H1 (cell line): ENCODE measurements at regions not wholly inside any gene's neighbourhood (a gene's known extent, or its start where the extent isn't known, plus 50 kb on each side); places are given as distances from the start of the nearest gene placed in this dataset.

Experiments
- CTCF ChIA-PET: fragments of 300-600 bp; sonication (Branson Sonifier 250); formaldehyde crosslinking; loops from one replicate; lab custom pipeline; 2021; ENCODE audit not compliant: partially characterized antibody; lab: Charles Lee
- POLR2A ChIA-PET: fragments of 300-600 bp; sonication (Branson Sonifier 250); formaldehyde crosslinking; loops from one replicate; lab custom pipeline; 2021; ENCODE audit warnings: inconsistent platforms; ENCODE audit not compliant: partially characterized antibody; lab: Charles Lee
- DNase-seq, 2 experiments: peaks; one replicate each; pipeline versions ENCODE4 v3.0.0 to v3.0.0-alpha.2; 2010 to 2022; ENCODE audit warnings: low spot score in 2 of 2, low read depth in 1 of 2, mixed read lengths in 1 of 2
- FAIRE-seq: peaks from 2 replicates; lab custom pipeline; 2011; peaks lifted over from hg19 to GRCh38; lab: Jason Lieb, UNC
- H2AFZ ChIP-seq: 2 replicates; pipeline ENCODE4 v1.8.1; 2012; ENCODE audit warnings: low read length, inconsistent platforms
- H2AK5ac ChIP-seq: 2 replicates; pipeline ENCODE4 v1.6.1; 2013; ENCODE audit warnings: low read depth, low read length
- H2BK120ac ChIP-seq: replicated peaks from 2 replicates; pipeline ENCODE3; 2013; ENCODE audit warnings: low read depth, low read length, inconsistent platforms
- H2BK12ac ChIP-seq: 2 replicates; pipeline ENCODE4 v1.6.1; 2013; ENCODE audit warnings: low read depth, low read length
- H2BK15ac ChIP-seq: 2 replicates; pipeline ENCODE4 v1.6.1; 2013; ENCODE audit warnings: low read length
- H2BK20ac ChIP-seq: 2 replicates; pipeline ENCODE4 v1.6.1; 2013; ENCODE audit warnings: low read length
- H2BK5ac ChIP-seq: 2 replicates; pipeline ENCODE4 v1.6.1; 2013; ENCODE audit warnings: low read depth, low read length
- H3K14ac ChIP-seq: 2 replicates; pipeline ENCODE4 v1.6.1; 2013; ENCODE audit warnings: inconsistent platforms; ENCODE audit not compliant: insufficient read length
- H3K18ac ChIP-seq: 2 replicates; pipeline ENCODE4 v1.6.1; 2013; ENCODE audit warnings: low read length; ENCODE audit errors: extremely low read depth
- H3K23ac ChIP-seq: 2 replicates; pipeline ENCODE4 v1.6.1; 2013; ENCODE audit warnings: inconsistent platforms; ENCODE audit not compliant: insufficient read length
- H3K23me2 ChIP-seq: 2 replicates; pipeline ENCODE4 v1.6.1; 2013; ENCODE audit warnings: low read depth, low read length
- H3K27ac ChIP-seq: 2 replicates; pipeline ENCODE4 v1.6.1; 2011; ENCODE audit warnings: low read depth, low read length, inconsistent platforms
- H3K27me3 ChIP-seq, 4 experiments: replicated peaks in 1 of 4; 1 replicate in 1 of 4; 2 replicates in 3 of 4; pipeline versions ENCODE4 v1.6.1 to v1.8.1; 2011 to 2013; ENCODE audit warnings: low read length in 3 of 4, mild to moderate bottlenecking in 3 of 4, inconsistent platforms in 2 of 4, mixed read lengths in 2 of 4, moderate library complexity in 1 of 4; ENCODE audit not compliant: control insufficient read depth in 3 of 4, insufficient read depth in 3 of 4; ENCODE audit errors: extremely low read depth in 1 of 4
- H3K36me3 ChIP-seq, 4 experiments: 2 replicates each; pipeline versions ENCODE4 v1.6.1 to v1.8.1; 2011 to 2013; ENCODE audit warnings: mild to moderate bottlenecking in 4 of 4, low read length in 3 of 4, moderate library complexity in 2 of 4, control low read depth in 1 of 4, inconsistent platforms in 1 of 4; ENCODE audit not compliant: insufficient read depth in 4 of 4, control insufficient read depth in 2 of 4
- H3K4ac ChIP-seq: replicated peaks from 2 replicates; pipeline ENCODE3; 2013; ENCODE audit warnings: low read length, low read depth, mixed read lengths, inconsistent platforms; ENCODE audit not compliant: insufficient read length
- H3K4me1 ChIP-seq, 4 experiments: replicated peaks in 1 of 4; 1 replicate in 1 of 4; 2 replicates in 3 of 4; pipeline versions ENCODE4 v1.6.1 to v1.8.1; 2011 to 2013; ENCODE audit warnings: low read length in 3 of 4, inconsistent platforms in 2 of 4, mixed read lengths in 1 of 4; ENCODE audit not compliant: insufficient read depth in 4 of 4, control insufficient read depth in 3 of 4
- H3K4me2 ChIP-seq, 2 experiments: 2 replicates each; pipeline versions ENCODE4 v1.6.1 to v1.8.1; 2011 to 2013; ENCODE audit warnings: low read depth in 2 of 2, low read length in 2 of 2, control low read depth in 1 of 2, inconsistent platforms in 1 of 2, mild to moderate bottlenecking in 1 of 2; ENCODE audit not compliant: insufficient read depth in 1 of 2
- H3K4me3 ChIP-seq, 4 experiments: fragments of 200-600, 300-600 bp in 1 of 4; sonication (generic), shearing (Covaris generic), sonication (Bioruptor Twin) in 1 of 4; 2 replicates each; pipeline versions ENCODE4 v1.5.1 to v1.8.1; 2011 to 2016; ENCODE audit warnings: low read length in 4 of 4, low read depth in 3 of 4, control low read depth in 2 of 4, inconsistent platforms in 2 of 4, mild to moderate bottlenecking in 2 of 4, mixed read lengths in 1 of 4, moderate library complexity in 1 of 4; ENCODE audit not compliant: insufficient read depth in 2 of 4; ENCODE audit errors: extremely low read depth in 1 of 4
- H3K56ac ChIP-seq: replicated peaks from 2 replicates; pipeline ENCODE3; 2013; ENCODE audit warnings: low read depth, mild to moderate bottlenecking, mixed read lengths, low read length, inconsistent platforms; ENCODE audit not compliant: insufficient read length
- H3K79me1 ChIP-seq: 2 replicates; pipeline ENCODE4 v1.6.1; 2013; ENCODE audit warnings: low read depth, low read length, control low read depth
- H3K79me2 ChIP-seq, 2 experiments: 2 replicates each; pipeline versions ENCODE4 v1.6.1 to v1.8.1; 2012 to 2013; ENCODE audit warnings: low read length in 2 of 2, mild to moderate bottlenecking in 2 of 2, inconsistent platforms in 1 of 2; ENCODE audit not compliant: insufficient read depth in 2 of 2, control insufficient read depth in 1 of 2
- H3K9ac ChIP-seq, 4 experiments: replicated peaks in 1 of 4; 1 replicate in 1 of 4; 2 replicates in 3 of 4; pipeline versions ENCODE4 v1.6.1 to v1.8.1; 2011 to 2013; ENCODE audit warnings: low read depth in 3 of 4, low read length in 3 of 4, control low read depth in 2 of 4, mild to moderate bottlenecking in 2 of 4, moderate library complexity in 2 of 4, inconsistent platforms in 1 of 4; ENCODE audit errors: extremely low read depth in 1 of 4
- H3K9me3 ChIP-seq, 2 experiments: 2 replicates each; pipeline versions ENCODE4 v1.6.1 to v1.8.1; 2012 to 2013; ENCODE audit warnings: mild to moderate bottlenecking in 2 of 2, moderate library complexity in 2 of 2, control low read depth in 1 of 2, inconsistent platforms in 1 of 2, low read depth in 1 of 2, low read length in 1 of 2, mixed read lengths in 1 of 2; ENCODE audit not compliant: insufficient read depth in 2 of 2
- H4K20me1 ChIP-seq, 2 experiments: replicated peaks in 1 of 2; 2 replicates each; pipeline versions ENCODE3 to v1.8.1; 2011 to 2013; ENCODE audit warnings: inconsistent platforms in 2 of 2, low read length in 2 of 2, mild to moderate bottlenecking in 1 of 2; ENCODE audit not compliant: insufficient read depth in 2 of 2, control insufficient read depth in 1 of 2
- H4K5ac ChIP-seq: 2 replicates; pipeline ENCODE4 v1.6.1; 2013; ENCODE audit warnings: low read length, low read depth, mixed read lengths, inconsistent platforms; ENCODE audit not compliant: insufficient read length
- H4K8ac ChIP-seq: 2 replicates; pipeline ENCODE4 v1.8.0; 2013; ENCODE audit warnings: mild to moderate bottlenecking, moderate library complexity, low read length, inconsistent platforms; ENCODE audit not compliant: insufficient read depth; ENCODE audit errors: extremely low read depth
- H4K91ac ChIP-seq: replicated peaks from 2 replicates; pipeline ENCODE3; 2013; ENCODE audit warnings: low read length, mixed read lengths, inconsistent platforms; ENCODE audit not compliant: insufficient read length
- BACH1 ChIP-seq: IDR thresholded peaks from 2 replicates; pipeline ENCODE4 v1.6.1; 2012; ENCODE audit warnings: low read length, improper control_type of control experiment
- CEBPB ChIP-seq: IDR thresholded peaks from 2 replicates; pipeline ENCODE4 v1.6.1; 2012; ENCODE audit warnings: low read depth, low read length
- CREB1 ChIP-seq: IDR thresholded peaks from 2 replicates; pipeline ENCODE4 v1.6.1; 2012; ENCODE audit warnings: inconsistent platforms
- EGR1 ChIP-seq: IDR thresholded peaks from 2 replicates; pipeline ENCODE4 v1.6.1; 2011; ENCODE audit warnings: low read depth, low read length, borderline replicate concordance
- EZH2 ChIP-seq: fragments of 200-600 bp; sonication (generic); IDR thresholded peaks from 2 replicates; pipeline ENCODE4 v1.7.1; 2012; ENCODE audit warnings: low read depth, mild to moderate bottlenecking, moderate library complexity, low read length, inconsistent platforms; ENCODE audit not compliant: severe bottlenecking
- HDAC2 ChIP-seq, 2 experiments: fragments of 300-600 bp in 1 of 2; sonication (generic) in 1 of 2; IDR thresholded peaks; 2 replicates each; pipeline ENCODE4 v1.6.1; 2011 to 2012; ENCODE audit warnings: low read depth in 2 of 2, low read length in 2 of 2, mild to moderate bottlenecking in 2 of 2, moderate library complexity in 2 of 2, borderline replicate concordance in 1 of 2, inconsistent platforms in 1 of 2
- JUN ChIP-seq: IDR thresholded peaks from 2 replicates; pipeline ENCODE4 v1.6.1; 2011; ENCODE audit warnings: low read depth, mild to moderate bottlenecking, improper control_type of control experiment, low read length
- KDM1A ChIP-seq: fragments of 200-600, 300-600 bp; sonication (generic); IDR thresholded peaks from 2 replicates; pipeline ENCODE4 v1.7.1; 2016; ENCODE audit warnings: mild to moderate bottlenecking, low read length, borderline replicate concordance
- KDM4A ChIP-seq: IDR thresholded peaks from one replicate; pipeline ENCODE4 v1.7.1; 2012; ENCODE audit warnings: low read depth, mild to moderate bottlenecking, moderate library complexity, low read length, inconsistent platforms; ENCODE audit not compliant: severe bottlenecking
- NANOG ChIP-seq: IDR thresholded peaks from 2 replicates; pipeline ENCODE4 v1.6.1; 2011; ENCODE audit warnings: low read length, low read depth, mild to moderate bottlenecking, inconsistent platforms; ENCODE audit not compliant: insufficient read depth, poor library complexity, severe bottlenecking
- RBBP5 ChIP-seq: IDR thresholded peaks from 2 replicates; pipeline ENCODE4 v1.7.1; 2012; ENCODE audit warnings: low read depth, mild to moderate bottlenecking, inconsistent platforms, low read length, moderate library complexity, borderline replicate concordance
- RFX5 ChIP-seq: IDR thresholded peaks from 2 replicates; pipeline ENCODE4 v1.6.1; 2011; ENCODE audit warnings: low read depth, low read length, improper control_type of control experiment, borderline replicate concordance
- SIN3A ChIP-seq, 2 experiments: IDR thresholded peaks in 1 of 2; conservative IDR thresholded peaks in 1 of 2; 2 replicates each; pipeline ENCODE4 v1.6.1; 2011 to 2012; ENCODE audit warnings: low read length in 2 of 2, improper control_type of control experiment in 1 of 2, low read depth in 1 of 2, mild to moderate bottlenecking in 1 of 2
- SP1 ChIP-seq: IDR thresholded peaks from 2 replicates; pipeline ENCODE4 v1.6.1; 2011; ENCODE audit warnings: low read depth, low read length
- ZNF274 ChIP-seq: IDR thresholded peaks from 2 replicates; pipeline ENCODE4 v1.7.0; 2012; ENCODE audit warnings: low read length, borderline replicate concordance; ENCODE audit errors: extremely low read depth
- WGBS, 2 experiments: shearing (Covaris generic) in 1 of 2; methylation state at CpG; one replicate each; pipeline versions ENCODE4 v1.1.6 to v1.1.7; 2013 to 2015; ENCODE audit warnings: low lambda C conversion rate in 2 of 2, mixed read lengths in 2 of 2, inconsistent platforms in 1 of 2, low coverage in 1 of 2, missing lambda C conversion rate in 1 of 2; ENCODE audit not compliant: insufficient replicate concordance in 2 of 2, insufficient coverage in 1 of 2, insufficient read length in 1 of 2; ENCODE audit errors: extremely low coverage in 1 of 2, missing lambda C conversion rate in 1 of 2; 5-methylcytosine and 5-hydroxymethylcytosine counted together

DNA sequence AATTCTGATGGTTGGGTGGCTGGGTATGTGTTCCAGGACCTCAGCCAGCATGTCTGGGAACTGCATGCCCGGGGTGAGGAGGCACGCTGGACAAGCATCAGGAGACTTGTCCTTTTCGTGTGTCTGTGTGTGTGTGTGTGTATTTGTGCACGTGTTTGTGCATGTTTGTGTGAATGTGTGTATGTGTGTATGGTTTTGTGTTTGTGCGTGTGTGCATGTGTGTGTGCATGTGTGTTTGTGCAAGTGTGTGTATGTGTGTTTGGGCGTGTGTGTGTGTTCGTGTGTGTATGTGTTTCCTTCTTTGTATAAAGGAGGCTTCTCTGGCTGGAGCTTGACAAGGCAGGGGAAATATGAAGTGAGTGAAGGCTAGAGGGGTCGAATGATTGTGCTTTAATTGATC is 491.5 kb downstream of the IRX1 start:
- Histone ChIP-seq H3K9ac (no peak overlapping the region), H2BK15ac (no peak overlapping the region; the same call in 1 of the 2 replicates), H3K18ac (no peak overlapping the region), H3K36me3 (no peaks in the 10 kb centered on the region), H3K27ac (no peak overlapping the region), H3K56ac (no peak overlapping the region), H3K4me3 (no peak overlapping the region), H4K91ac (no peak overlapping the region), H3K4ac (no peak overlapping the region), H2BK20ac (no peak overlapping the region), H2BK120ac (no peak overlapping the region), H2BK5ac (no peak overlapping the region), H4K5ac (no peak overlapping the region), H4K8ac (peak overlapping the region; percentile 28; the same call in 1 of the 2 replicates), H2AK5ac (no peak overlapping the region), H2AFZ (no peak overlapping the region), H3K23ac (no peak overlapping the region), H3K23me2 (no peaks in the 10 kb centered on the region; the same call in 1 of the 2 replicates), H3K79me2 (no peaks in the 10 kb centered on the region), H4K20me1 (no peaks in the 10 kb centered on the region), H3K4me2 (no peak overlapping the region), H3K9me3 (no peaks in the 10 kb centered on the region), H3K14ac (no peak overlapping the region), H2BK12ac (no peak overlapping the region), H3K27me3 (no peaks in the 10 kb centered on the region), H3K4me1 (no peaks in the 10 kb centered on the region), H3K79me1 (no peaks in the 10 kb centered on the region)
- 87% methylated on average over 8 of the region's 8 CpGs; no CpG with 5 or more reads in 1 of the 2 experiments for WGBS, 2 experiments
- DNase-seq (no peak), FAIRE-seq (no peak)
- CTCF ChIA-PET: interaction anchor here (1.1 kb wide), 1 partner anchor 17 kb away, joined by 3 read pairs; no protein-coding TSS in a partner anchor
- POLR2A ChIA-PET: no interaction called here
- TF ChIP-seq SP1 (no peak), RBBP5 (no peak), CREB1 (no peak), JUN (no peak), NANOG (no peak), BACH1 (no peak), RFX5 (no peak), EGR1 (no peak), KDM4A (no peak), SIN3A (conservative IDR thresholded peaks at IDR 0.05 in 1 of 2, IDR thresholded peaks at IDR 0.05 in 1 of 2; ENCODE audit: low read depth in 1 of 2, low read length in 2 of 2) (no peak), CEBPB (no peak), EZH2 (no peak), HDAC2 (IDR thresholded peaks at IDR 0.05; ENCODE audit: borderline replicate concordance in 1 of 2, low read depth in 2 of 2, low read length in 2 of 2) (no peak), KDM1A (no peak), ZNF274 (no peak)
